Sigmoid colon (tissue), 4 donors: ENCODE measurements at regions not wholly inside any gene's neighbourhood (a gene's known extent, or its start where the extent isn't known, plus 50 kb on each side); places are given as distances from the start of the nearest gene placed in this dataset.

Experiments used
- POLR2A ChIP-seq, 2 donors: fragments of 450-650 bp; IDR thresholded peaks; one replicate each; pipeline ENCODE4 v1.6.1; 2016; ENCODE audit warnings: antibody characterized with exemption in 2 of 2, mild to moderate bottlenecking in 2 of 2, moderate library complexity in 2 of 2
- POLR2AphosphoS5 ChIP-seq, 4 donors: sonication (generic); formaldehyde crosslinking; IDR thresholded peaks; one replicate each; pipeline ENCODE4 v1.6.1; 2017; ENCODE audit warnings: antibody characterized with exemption in 4 of 4

DNA sequence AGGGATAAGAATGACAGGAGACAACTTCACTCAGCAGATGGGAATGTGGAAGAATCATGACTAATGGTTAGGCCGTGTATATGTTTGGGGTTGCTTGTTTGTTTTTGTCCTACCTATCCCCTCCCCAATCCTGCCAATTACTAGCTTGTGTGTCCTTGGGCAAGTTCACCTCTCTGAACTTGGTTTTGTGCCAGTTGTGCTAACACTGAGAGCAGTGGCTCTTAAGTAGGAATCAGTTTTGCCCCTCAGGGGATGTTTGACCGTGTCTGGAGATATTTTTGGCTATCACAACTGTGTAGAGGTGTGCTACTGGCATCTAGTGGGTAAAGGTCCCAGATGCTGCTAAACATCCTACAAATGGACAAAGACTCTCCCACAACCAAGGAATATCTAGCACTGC lies 287.0 kb downstream of the DMRT2 start:
- TF ChIP-seq POLR2A (IDR thresholded peaks at IDR 0.05) (no peak), POLR2AphosphoS5 (IDR thresholded peaks at IDR 0.05) (no peak)
